GM23338 (cell line): ENCODE measurements at regions not wholly inside any gene's neighbourhood (a gene's known extent, or its start where the extent isn't known, plus 50 kb on each side); places are given as distances from the start of the nearest gene placed in this dataset.

Experiments used
- ATAC-seq: fragments of 200-7000 bp; cut with Tn5 transposase; 3 replicates; pipeline ENCODE4 v1.9.1; 2020
- DNase-seq: peaks from one replicate; pipeline ENCODE4 v3.0.0-alpha.2; 2015; ENCODE audit warnings: low spot score
- H2AFZ ChIP-seq: fragments of 200-600 bp; sonication (generic); 2 replicates; pipeline ENCODE4 v1.8.0; 2016; ENCODE audit warnings: antibody characterized with exemption, mild to moderate bottlenecking, moderate library complexity
- H3F3A ChIP-seq: fragments of 200-600 bp; sonication (generic); replicated peaks from 2 replicates; pipeline ENCODE4 v1.8.0; 2017; ENCODE audit warnings: antibody characterized with exemption, mixed run types, low read depth
- H3K27ac ChIP-seq: fragments of 200-600 bp; sonication (generic); 2 replicates; pipeline ENCODE4 v1.6.1; 2016; ENCODE audit warnings: low read depth
- H3K27me3 ChIP-seq: fragments of 200-600 bp; sonication (generic); 2 replicates; pipeline ENCODE4 v1.8.0; 2016; ENCODE audit warnings: mild to moderate bottlenecking, mixed run types, moderate library complexity; ENCODE audit not compliant: insufficient read depth
- H3K36me3 ChIP-seq: fragments of 200-600 bp; sonication (generic); 2 replicates; pipeline ENCODE4 v1.8.0; 2016; ENCODE audit warnings: mild to moderate bottlenecking; ENCODE audit not compliant: insufficient read depth
- H3K4me1 ChIP-seq: fragments of 200-600 bp; sonication (generic); 2 replicates; pipeline ENCODE4 v1.8.0; 2016; ENCODE audit warnings: mild to moderate bottlenecking, moderate library complexity; ENCODE audit not compliant: insufficient read depth
- H3K4me2 ChIP-seq: fragments of 200-600 bp; sonication (generic); 2 replicates; pipeline ENCODE4 v1.7.1; 2017; ENCODE audit warnings: mixed run types
- H3K4me3 ChIP-seq: fragments of 200-600 bp; sonication (generic); 2 replicates; pipeline ENCODE4 v1.6.1; 2016; ENCODE audit warnings: mixed run types
- H3K79me2 ChIP-seq: fragments of 200-600 bp; sonication (generic); replicated peaks from 2 replicates; pipeline ENCODE4 v1.8.0; 2017; ENCODE audit warnings: mild to moderate bottlenecking; ENCODE audit not compliant: insufficient read depth
- H3K9me2 ChIP-seq: fragments of 200-600 bp; sonication (generic); 2 replicates; pipeline ENCODE4 v1.8.0; 2017; ENCODE audit not compliant: insufficient read depth
- H4K20me1 ChIP-seq: fragments of 200-600 bp; sonication (generic); replicated peaks from 2 replicates; pipeline ENCODE4 v1.8.0; 2017; ENCODE audit warnings: mild to moderate bottlenecking; ENCODE audit not compliant: insufficient read depth
- H3K27ac Mint-ChIP-seq: 2 replicates; pipeline ENCODE4 v1.8.0; 2020; ENCODE audit warnings: inconsistent platforms, mild to moderate bottlenecking, moderate library complexity, mixed read lengths
- H3K27me3 Mint-ChIP-seq: 3 replicates; pipeline ENCODE4 v1.8.0; 2022; ENCODE audit warnings: low read depth, mild to moderate bottlenecking, moderate library complexity, mixed read lengths, inconsistent platforms; ENCODE audit not compliant: insufficient read depth, poor library complexity
- H3K36me3 Mint-ChIP-seq: 3 replicates; pipeline ENCODE4 v1.8.0; 2021; ENCODE audit warnings: low read depth, mild to moderate bottlenecking, inconsistent platforms, moderate library complexity, mixed read lengths
- H3K4me1 Mint-ChIP-seq: 3 replicates; pipeline ENCODE4 v1.8.0; 2020; ENCODE audit warnings: mild to moderate bottlenecking, inconsistent platforms, mixed read lengths
- H3K4me3 Mint-ChIP-seq: 3 replicates; pipeline ENCODE4 v1.8.0; 2021; ENCODE audit warnings: moderate library complexity, mild to moderate bottlenecking, inconsistent platforms, mixed read lengths
- H3K9me3 Mint-ChIP-seq: 3 replicates; pipeline ENCODE4 v1.8.0; 2020; ENCODE audit warnings: moderate library complexity, mild to moderate bottlenecking, inconsistent platforms, mixed read lengths
- CREB1 ChIP-seq: fragments of 250-450 bp; sonication (Bioruptor Pico); IDR thresholded peaks from 2 replicates; pipeline ENCODE4 v1.5.0; 2020; ENCODE audit warnings: low read depth, mild to moderate bottlenecking, moderate library complexity
- CTCF ChIP-seq, 2 experiments: fragments of 200-600 bp in 1 of 2; sonication (generic) in 1 of 2; conservative IDR thresholded peaks; 2 replicates each; pipeline versions ENCODE4 v1.5.1 to v1.6.1; 2016 to 2017; ENCODE audit warnings: antibody characterized with exemption in 2 of 2, low read depth in 2 of 2, mild to moderate bottlenecking in 2 of 2, moderate library complexity in 1 of 2
- EZH2 ChIP-seq: fragments of 200-600 bp; sonication (generic); IDR thresholded peaks from one replicate; pipeline ENCODE4 v1.8.0; 2017; ENCODE audit warnings: antibody characterized with exemption, mild to moderate bottlenecking, low read depth; ENCODE audit not compliant: unreplicated experiment
- EZH2phosphoT487 ChIP-seq: fragments of 200-600 bp; sonication (generic); IDR thresholded peaks from one replicate; pipeline ENCODE4 v1.8.1; 2018; ENCODE audit warnings: antibody characterized with exemption; ENCODE audit not compliant: unreplicated experiment
- NANOG ChIP-seq: IDR thresholded peaks from 2 replicates; pipeline ENCODE4 v1.6.1; 2016; ENCODE audit warnings: antibody characterized with exemption, borderline replicate concordance
- POLR2AphosphoS5 ChIP-seq: IDR thresholded peaks from 2 replicates; pipeline ENCODE4 v1.6.1; 2016; ENCODE audit warnings: antibody characterized with exemption, low read depth
- TF ChIP-seq, protein P1 (sequence below): IDR thresholded peaks from one replicate; pipeline ENCODE4 v1.6.1; 2018; ENCODE audit warnings: antibody characterized with exemption; ENCODE audit not compliant: unreplicated experiment
- TF ChIP-seq, protein P2 (sequence below): fragments of 250-450 bp; sonication (Bioruptor Pico); IDR thresholded peaks from 2 replicates; pipeline ENCODE4 v1.5.0; 2020; ENCODE audit warnings: mild to moderate bottlenecking, moderate library complexity
- TF ChIP-seq, protein P3 (sequence below): IDR thresholded peaks from 2 replicates; pipeline ENCODE4 v1.6.1; 2016; ENCODE audit warnings: antibody characterized with exemption

DNA sequence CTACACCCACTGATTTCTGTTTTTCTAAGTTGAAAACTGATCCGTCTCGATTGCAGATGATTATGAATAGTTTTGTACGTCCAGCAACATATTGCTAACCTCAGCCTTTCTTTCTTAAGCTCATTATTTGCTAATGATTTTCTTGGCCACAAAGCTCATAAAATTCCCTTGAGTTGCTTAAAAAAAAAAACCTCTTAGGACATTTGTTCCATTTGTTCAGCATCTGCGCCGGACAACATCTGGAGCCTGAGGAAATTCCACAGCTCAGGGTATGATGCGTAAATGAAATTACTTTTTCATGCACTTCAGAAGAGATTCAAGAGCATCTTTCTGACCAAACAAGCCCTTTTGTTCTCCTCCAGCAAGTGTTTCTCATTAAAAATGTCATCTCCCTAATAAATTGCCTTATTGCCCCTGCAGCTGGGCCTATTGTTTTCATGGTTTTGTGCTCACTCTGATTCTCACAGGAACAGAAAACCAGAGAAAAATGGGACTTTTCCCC lies 249.1 kb upstream of the MCTP2 start:
- H2AFZ ChIP-seq, result no peak overlapping the region
- no peak overlapping the region for H3K4me2 ChIP-seq
- H3F3A ChIP-seq, result no peaks in the 10 kb centered on the region
- Mint-ChIP-seq H3K4me1 (no peaks in the 10 kb centered on the region), H3K36me3 (no peaks in the 10 kb centered on the region), H3K9me3 (no peaks in the 10 kb centered on the region; the same call in 2 of the 3 replicates), H3K4me3 (no peak overlapping the region), H3K27ac (no peak overlapping the region), H3K27me3 (peaks cover 1% of the 10 kb centered on the region)
- DNase-seq (no peak), ATAC-seq (no peak)
- H3K4me1 ChIP-seq, result no peaks in the 10 kb centered on the region
- no peaks in the 10 kb centered on the region; the same call in 1 of the 2 replicates for H3K9me2 ChIP-seq
- no peaks in the 10 kb centered on the region for H4K20me1 ChIP-seq
- H3K79me2 ChIP-seq, result no peaks in the 10 kb centered on the region
- no peaks in the 10 kb centered on the region for H3K27me3 ChIP-seq
- H3K36me3 ChIP-seq, result no peaks in the 10 kb centered on the region
- TF ChIP-seq EZH2 (no peak), CREB1 (CRISPR knock-in tag) (no peak), NANOG (no peak)
- TF ChIP-seq, protein P1, sequence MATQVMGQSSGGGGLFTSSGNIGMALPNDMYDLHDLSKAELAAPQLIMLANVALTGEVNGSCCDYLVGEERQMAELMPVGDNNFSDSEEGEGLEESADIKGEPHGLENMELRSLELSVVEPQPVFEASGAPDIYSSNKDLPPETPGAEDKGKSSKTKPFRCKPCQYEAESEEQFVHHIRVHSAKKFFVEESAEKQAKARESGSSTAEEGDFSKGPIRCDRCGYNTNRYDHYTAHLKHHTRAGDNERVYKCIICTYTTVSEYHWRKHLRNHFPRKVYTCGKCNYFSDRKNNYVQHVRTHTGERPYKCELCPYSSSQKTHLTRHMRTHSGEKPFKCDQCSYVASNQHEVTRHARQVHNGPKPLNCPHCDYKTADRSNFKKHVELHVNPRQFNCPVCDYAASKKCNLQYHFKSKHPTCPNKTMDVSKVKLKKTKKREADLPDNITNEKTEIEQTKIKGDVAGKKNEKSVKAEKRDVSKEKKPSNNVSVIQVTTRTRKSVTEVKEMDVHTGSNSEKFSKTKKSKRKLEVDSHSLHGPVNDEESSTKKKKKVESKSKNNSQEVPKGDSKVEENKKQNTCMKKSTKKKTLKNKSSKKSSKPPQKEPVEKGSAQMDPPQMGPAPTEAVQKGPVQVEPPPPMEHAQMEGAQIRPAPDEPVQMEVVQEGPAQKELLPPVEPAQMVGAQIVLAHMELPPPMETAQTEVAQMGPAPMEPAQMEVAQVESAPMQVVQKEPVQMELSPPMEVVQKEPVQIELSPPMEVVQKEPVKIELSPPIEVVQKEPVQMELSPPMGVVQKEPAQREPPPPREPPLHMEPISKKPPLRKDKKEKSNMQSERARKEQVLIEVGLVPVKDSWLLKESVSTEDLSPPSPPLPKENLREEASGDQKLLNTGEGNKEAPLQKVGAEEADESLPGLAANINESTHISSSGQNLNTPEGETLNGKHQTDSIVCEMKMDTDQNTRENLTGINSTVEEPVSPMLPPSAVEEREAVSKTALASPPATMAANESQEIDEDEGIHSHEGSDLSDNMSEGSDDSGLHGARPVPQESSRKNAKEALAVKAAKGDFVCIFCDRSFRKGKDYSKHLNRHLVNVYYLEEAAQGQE, result no peak
- no peak overlapping the region for H3K4me3 ChIP-seq
- no peak overlapping the region for H3K27ac ChIP-seq

DNA sequence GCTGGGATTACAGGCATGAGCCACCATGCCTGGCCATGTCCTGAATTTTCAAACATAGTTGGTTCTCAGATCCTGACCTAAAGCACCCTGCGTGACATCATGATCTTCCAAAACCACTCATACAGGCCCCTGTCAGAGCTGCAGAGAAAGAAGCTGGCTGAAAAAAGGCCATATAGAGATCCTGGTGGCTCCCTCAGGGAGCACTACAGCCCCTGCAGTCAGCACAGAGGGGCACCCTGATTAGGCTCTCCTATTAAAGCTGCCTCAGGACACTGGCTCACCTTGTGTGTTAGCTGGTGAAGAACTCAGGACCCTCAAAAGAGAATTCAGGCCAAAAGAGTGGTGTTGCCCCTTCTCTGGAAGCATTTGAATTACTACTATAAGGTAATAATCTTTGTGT lies 249.7 kb upstream of the MCTP2 start:
- Histone ChIP-seq H3K79me2 (no peaks in the 10 kb centered on the region), H3K4me2 (no peak overlapping the region), H3K27ac (no peak overlapping the region), H3K27me3 (no peaks in the 10 kb centered on the region), H2AFZ (no peak overlapping the region), H3K4me3 (no peak overlapping the region), H3K9me2 (no peaks in the 10 kb centered on the region; the same call in 1 of the 2 replicates), H3K36me3 (no peaks in the 10 kb centered on the region), H4K20me1 (no peaks in the 10 kb centered on the region), H3F3A (no peaks in the 10 kb centered on the region), H3K4me1 (no peaks in the 10 kb centered on the region)
- Mint-ChIP-seq H3K4me3 (no peak overlapping the region), H3K36me3 (no peaks in the 10 kb centered on the region), H3K9me3 (no peaks in the 10 kb centered on the region; the same call in 2 of the 3 replicates), H3K4me1 (no peaks in the 10 kb centered on the region), H3K27ac (no peak overlapping the region), H3K27me3 (peaks cover 1% of the 10 kb centered on the region)
- ATAC-seq (no peak), DNase-seq (no peak)
- no peak for TF ChIP-seq CTCF (conservative IDR thresholded peaks at IDR 0.05; ENCODE audit: low read depth in 2 of 2)
- no peak for TF ChIP-seq CREB1 (CRISPR knock-in tag)
- TF ChIP-seq, protein P2, sequence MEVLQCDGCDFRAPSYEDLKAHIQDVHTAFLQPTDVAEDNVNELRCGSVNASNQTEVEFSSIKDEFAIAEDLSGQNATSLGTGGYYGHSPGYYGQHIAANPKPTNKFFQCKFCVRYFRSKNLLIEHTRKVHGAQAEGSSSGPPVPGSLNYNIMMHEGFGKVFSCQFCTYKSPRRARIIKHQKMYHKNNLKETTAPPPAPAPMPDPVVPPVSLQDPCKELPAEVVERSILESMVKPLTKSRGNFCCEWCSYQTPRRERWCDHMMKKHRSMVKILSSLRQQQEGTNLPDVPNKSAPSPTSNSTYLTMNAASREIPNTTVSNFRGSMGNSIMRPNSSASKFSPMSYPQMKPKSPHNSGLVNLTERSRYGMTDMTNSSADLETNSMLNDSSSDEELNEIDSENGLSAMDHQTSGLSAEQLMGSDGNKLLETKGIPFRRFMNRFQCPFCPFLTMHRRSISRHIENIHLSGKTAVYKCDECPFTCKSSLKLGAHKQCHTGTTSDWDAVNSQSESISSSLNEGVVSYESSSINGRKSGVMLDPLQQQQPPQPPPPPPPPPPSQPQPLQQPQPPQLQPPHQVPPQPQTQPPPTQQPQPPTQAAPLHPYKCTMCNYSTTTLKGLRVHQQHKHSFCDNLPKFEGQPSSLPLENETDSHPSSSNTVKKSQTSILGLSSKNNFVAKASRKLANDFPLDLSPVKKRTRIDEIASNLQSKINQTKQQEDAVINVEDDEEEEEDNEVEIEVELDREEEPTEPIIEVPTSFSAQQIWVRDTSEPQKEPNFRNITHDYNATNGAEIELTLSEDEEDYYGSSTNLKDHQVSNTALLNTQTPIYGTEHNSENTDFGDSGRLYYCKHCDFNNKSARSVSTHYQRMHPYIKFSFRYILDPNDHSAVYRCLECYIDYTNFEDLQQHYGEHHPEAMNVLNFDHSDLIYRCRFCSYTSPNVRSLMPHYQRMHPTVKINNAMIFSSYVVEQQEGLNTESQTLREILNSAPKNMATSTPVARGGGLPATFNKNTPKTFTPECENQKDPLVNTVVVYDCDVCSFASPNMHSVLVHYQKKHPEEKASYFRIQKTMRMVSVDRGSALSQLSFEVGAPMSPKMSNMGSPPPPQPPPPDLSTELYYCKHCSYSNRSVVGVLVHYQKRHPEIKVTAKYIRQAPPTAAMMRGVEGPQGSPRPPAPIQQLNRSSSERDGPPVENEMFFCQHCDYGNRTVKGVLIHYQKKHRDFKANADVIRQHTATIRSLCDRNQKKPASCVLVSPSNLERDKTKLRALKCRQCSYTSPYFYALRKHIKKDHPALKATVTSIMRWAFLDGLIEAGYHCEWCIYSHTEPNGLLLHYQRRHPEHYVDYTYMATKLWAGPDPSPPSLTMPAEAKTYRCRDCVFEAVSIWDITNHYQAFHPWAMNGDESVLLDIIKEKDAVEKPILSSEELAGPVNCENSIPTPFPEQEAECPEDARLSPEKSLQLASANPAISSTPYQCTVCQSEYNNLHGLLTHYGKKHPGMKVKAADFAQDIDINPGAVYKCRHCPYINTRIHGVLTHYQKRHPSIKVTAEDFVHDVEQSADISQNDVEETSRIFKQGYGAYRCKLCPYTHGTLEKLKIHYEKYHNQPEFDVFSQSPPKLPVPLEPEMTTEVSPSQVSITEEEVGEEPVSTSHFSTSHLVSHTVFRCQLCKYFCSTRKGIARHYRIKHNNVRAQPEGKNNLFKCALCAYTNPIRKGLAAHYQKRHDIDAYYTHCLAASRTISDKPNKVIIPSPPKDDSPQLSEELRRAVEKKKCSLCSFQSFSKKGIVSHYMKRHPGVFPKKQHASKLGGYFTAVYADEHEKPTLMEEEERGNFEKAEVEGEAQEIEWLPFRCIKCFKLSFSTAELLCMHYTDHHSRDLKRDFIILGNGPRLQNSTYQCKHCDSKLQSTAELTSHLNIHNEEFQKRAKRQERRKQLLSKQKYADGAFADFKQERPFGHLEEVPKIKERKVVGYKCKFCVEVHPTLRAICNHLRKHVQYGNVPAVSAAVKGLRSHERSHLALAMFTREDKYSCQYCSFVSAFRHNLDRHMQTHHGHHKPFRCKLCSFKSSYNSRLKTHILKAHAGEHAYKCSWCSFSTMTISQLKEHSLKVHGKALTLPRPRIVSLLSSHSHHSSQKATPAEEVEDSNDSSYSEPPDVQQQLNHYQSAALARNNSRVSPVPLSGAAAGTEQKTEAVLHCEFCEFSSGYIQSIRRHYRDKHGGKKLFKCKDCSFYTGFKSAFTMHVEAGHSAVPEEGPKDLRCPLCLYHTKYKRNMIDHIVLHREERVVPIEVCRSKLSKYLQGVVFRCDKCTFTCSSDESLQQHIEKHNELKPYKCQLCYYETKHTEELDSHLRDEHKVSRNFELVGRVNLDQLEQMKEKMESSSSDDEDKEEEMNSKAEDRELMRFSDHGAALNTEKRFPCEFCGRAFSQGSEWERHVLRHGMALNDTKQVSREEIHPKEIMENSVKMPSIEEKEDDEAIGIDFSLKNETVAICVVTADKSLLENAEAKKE (CRISPR knock-in tag), result no peak
- TF ChIP-seq NANOG, result no peak
- TF ChIP-seq POLR2AphosphoS5, result no peak
- no peak for TF ChIP-seq EZH2phosphoT487
- TF ChIP-seq, protein P3, sequence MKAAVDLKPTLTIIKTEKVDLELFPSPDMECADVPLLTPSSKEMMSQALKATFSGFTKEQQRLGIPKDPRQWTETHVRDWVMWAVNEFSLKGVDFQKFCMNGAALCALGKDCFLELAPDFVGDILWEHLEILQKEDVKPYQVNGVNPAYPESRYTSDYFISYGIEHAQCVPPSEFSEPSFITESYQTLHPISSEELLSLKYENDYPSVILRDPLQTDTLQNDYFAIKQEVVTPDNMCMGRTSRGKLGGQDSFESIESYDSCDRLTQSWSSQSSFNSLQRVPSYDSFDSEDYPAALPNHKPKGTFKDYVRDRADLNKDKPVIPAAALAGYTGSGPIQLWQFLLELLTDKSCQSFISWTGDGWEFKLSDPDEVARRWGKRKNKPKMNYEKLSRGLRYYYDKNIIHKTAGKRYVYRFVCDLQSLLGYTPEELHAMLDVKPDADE, result no peak
